LNCaP clone FGC (cell line): ENCODE measurements at regions not wholly inside any gene's neighbourhood (a gene's known extent, or its start where the extent isn't known, plus 50 kb on each side); places are given as distances from the start of the nearest gene placed in this dataset.
A peak's percentile ranks its signal among the peaks of the same experiment; 100 is the strongest.

Experiments used
- DNase-seq: peaks from one replicate; pipeline ENCODE4 v3.0.0-alpha.2; 2011; ENCODE audit warnings: low read depth
- H3K4me3 ChIP-seq: 2 replicates; pipeline ENCODE4 v1.5.1; 2011; ENCODE audit warnings: mild to moderate bottlenecking, low read depth, low read length, control low read depth
- CTCF ChIP-seq: IDR thresholded peaks from 2 replicates; pipeline ENCODE4 v1.5.1; 2012; ENCODE audit warnings: mild to moderate bottlenecking; ENCODE audit not compliant: control insufficient read depth, insufficient read depth; ENCODE audit errors: extremely low read depth

DNA sequence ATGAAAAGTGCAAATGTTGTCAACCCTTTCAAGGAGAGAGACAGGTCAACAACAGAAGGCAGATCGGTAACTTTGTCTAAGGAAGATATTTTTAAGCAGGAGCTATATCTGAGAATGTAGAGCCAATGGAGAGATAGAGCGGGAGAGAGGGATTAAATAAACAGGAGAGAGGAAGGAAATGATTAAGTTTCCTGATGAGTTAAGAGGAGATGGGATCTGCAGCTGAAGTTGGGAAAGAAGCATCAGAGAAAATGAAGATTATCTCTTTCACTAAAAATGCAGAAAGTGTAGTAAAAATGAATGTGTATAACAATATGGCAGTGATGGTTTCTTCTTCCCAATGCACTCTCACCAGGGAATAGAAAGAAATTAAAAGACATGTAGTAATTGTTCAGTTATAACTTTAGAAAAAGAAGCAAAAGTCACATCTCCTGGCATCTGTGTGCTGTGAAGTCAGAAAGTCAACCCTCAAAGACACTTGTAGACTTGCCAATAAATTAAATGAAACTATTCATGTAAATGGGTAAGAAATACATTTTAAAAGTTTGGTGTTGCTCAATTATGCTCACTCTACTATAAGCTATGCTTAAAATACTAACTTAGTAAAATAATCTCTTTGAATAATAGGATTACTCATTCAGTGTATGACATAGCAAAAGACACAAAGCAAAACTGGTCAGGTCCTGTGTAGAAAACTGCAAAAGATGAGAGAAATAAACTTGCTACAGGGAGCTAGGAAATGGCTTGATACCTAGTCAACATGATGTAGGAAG, 264.6 kb downstream of the ZIC4 start:
- no peak for DNase-seq
- no peak overlapping the region for H3K4me3 ChIP-seq
- TF ChIP-seq CTCF = no peak

- no peak for TF ChIP-seq CTCF
These were observed 267.0 kb downstream of the ZIC4 start for GRCh38 chr3:147139341-147139740.

GRCh38 chr3:147132168-147132567, 274.2 kb downstream of the ZIC4 start:
- DNase-seq = no peak
- TF ChIP-seq CTCF = no peak
- no peak overlapping the region for H3K4me3 ChIP-seq

More at GRCh38 chr3:147139341-147139740, 267.0 kb downstream of the ZIC4 start:
- no peak overlapping the region for H3K4me3 ChIP-seq
- DNase-seq = no peak

DNA sequence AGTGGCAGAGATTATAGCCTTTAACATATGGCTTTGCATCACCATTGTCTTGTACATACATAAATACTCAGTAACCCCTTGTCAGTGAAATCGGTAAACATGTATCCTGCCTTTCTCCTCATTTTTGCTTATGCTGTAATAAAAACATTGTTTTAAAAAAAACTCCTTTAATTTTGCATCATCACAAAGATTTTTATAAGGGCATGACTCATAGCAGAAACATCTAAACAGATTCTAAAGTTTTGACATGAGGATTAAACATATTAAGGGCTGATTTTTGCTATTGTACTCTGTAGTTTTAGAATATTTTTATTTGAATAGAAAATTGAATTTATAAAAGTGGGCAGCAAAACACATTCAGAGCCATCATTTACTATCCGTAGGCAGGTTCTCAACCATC, 275.9 kb downstream of the ZIC4 start:
- no peak for DNase-seq
- TF ChIP-seq CTCF = no peak
- no peak overlapping the region for H3K4me3 ChIP-seq

GRCh38 chr3:147129665-147130064, 276.7 kb downstream of the ZIC4 start:
- H3K4me3 ChIP-seq = no peak overlapping the region
- DNase-seq = no peak
- TF ChIP-seq CTCF = no peak

- no peak for DNase-seq
- no peak for TF ChIP-seq CTCF
- no peak overlapping the region for H3K4me3 ChIP-seq
These were observed 284.0 kb downstream of the ZIC4 start for GRCh38 chr3:147122350-147122749.

- peak; percentile 48 for TF ChIP-seq CTCF
- no peak for DNase-seq
- no peak overlapping the region for H3K4me3 ChIP-seq
These were observed 286.4 kb downstream of the ZIC4 start for GRCh38 chr3:147119989-147120388.
